GM23338 (cell line): ENCODE measurements at regions not wholly inside any gene's neighbourhood (a gene's known extent, or its start where the extent isn't known, plus 50 kb on each side); places are given as distances from the start of the nearest gene placed in this dataset.

Source experiments
- ATAC-seq: fragments of 200-7000 bp; cut with Tn5 transposase; 3 replicates; pipeline ENCODE4 v1.9.1; 2020
- DNase-seq: peaks from one replicate; pipeline ENCODE4 v3.0.0-alpha.2; 2015; ENCODE audit warnings: low spot score
- H2AFZ ChIP-seq: fragments of 200-600 bp; sonication (generic); 2 replicates; pipeline ENCODE4 v1.8.0; 2016; ENCODE audit warnings: antibody characterized with exemption, mild to moderate bottlenecking, moderate library complexity
- H3F3A ChIP-seq: fragments of 200-600 bp; sonication (generic); replicated peaks from 2 replicates; pipeline ENCODE4 v1.8.0; 2017; ENCODE audit warnings: antibody characterized with exemption, mixed run types, low read depth
- H3K27ac ChIP-seq: fragments of 200-600 bp; sonication (generic); 2 replicates; pipeline ENCODE4 v1.6.1; 2016; ENCODE audit warnings: low read depth
- H3K27me3 ChIP-seq: fragments of 200-600 bp; sonication (generic); 2 replicates; pipeline ENCODE4 v1.8.0; 2016; ENCODE audit warnings: mild to moderate bottlenecking, mixed run types, moderate library complexity; ENCODE audit not compliant: insufficient read depth
- H3K36me3 ChIP-seq: fragments of 200-600 bp; sonication (generic); 2 replicates; pipeline ENCODE4 v1.8.0; 2016; ENCODE audit warnings: mild to moderate bottlenecking; ENCODE audit not compliant: insufficient read depth
- H3K4me1 ChIP-seq: fragments of 200-600 bp; sonication (generic); 2 replicates; pipeline ENCODE4 v1.8.0; 2016; ENCODE audit warnings: mild to moderate bottlenecking, moderate library complexity; ENCODE audit not compliant: insufficient read depth
- H3K4me2 ChIP-seq: fragments of 200-600 bp; sonication (generic); 2 replicates; pipeline ENCODE4 v1.7.1; 2017; ENCODE audit warnings: mixed run types
- H3K4me3 ChIP-seq: fragments of 200-600 bp; sonication (generic); 2 replicates; pipeline ENCODE4 v1.6.1; 2016; ENCODE audit warnings: mixed run types
- H3K79me2 ChIP-seq: fragments of 200-600 bp; sonication (generic); replicated peaks from 2 replicates; pipeline ENCODE4 v1.8.0; 2017; ENCODE audit warnings: mild to moderate bottlenecking; ENCODE audit not compliant: insufficient read depth
- H3K9me2 ChIP-seq: fragments of 200-600 bp; sonication (generic); 2 replicates; pipeline ENCODE4 v1.8.0; 2017; ENCODE audit not compliant: insufficient read depth
- H4K20me1 ChIP-seq: fragments of 200-600 bp; sonication (generic); replicated peaks from 2 replicates; pipeline ENCODE4 v1.8.0; 2017; ENCODE audit warnings: mild to moderate bottlenecking; ENCODE audit not compliant: insufficient read depth
- H3K27ac Mint-ChIP-seq: 2 replicates; pipeline ENCODE4 v1.8.0; 2020; ENCODE audit warnings: inconsistent platforms, mild to moderate bottlenecking, moderate library complexity, mixed read lengths
- H3K27me3 Mint-ChIP-seq: 3 replicates; pipeline ENCODE4 v1.8.0; 2022; ENCODE audit warnings: low read depth, mild to moderate bottlenecking, moderate library complexity, mixed read lengths, inconsistent platforms; ENCODE audit not compliant: insufficient read depth, poor library complexity
- H3K36me3 Mint-ChIP-seq: 3 replicates; pipeline ENCODE4 v1.8.0; 2021; ENCODE audit warnings: low read depth, mild to moderate bottlenecking, inconsistent platforms, moderate library complexity, mixed read lengths
- H3K4me1 Mint-ChIP-seq: 3 replicates; pipeline ENCODE4 v1.8.0; 2020; ENCODE audit warnings: mild to moderate bottlenecking, inconsistent platforms, mixed read lengths
- H3K4me3 Mint-ChIP-seq: 3 replicates; pipeline ENCODE4 v1.8.0; 2021; ENCODE audit warnings: moderate library complexity, mild to moderate bottlenecking, inconsistent platforms, mixed read lengths
- H3K9me3 Mint-ChIP-seq: 3 replicates; pipeline ENCODE4 v1.8.0; 2020; ENCODE audit warnings: moderate library complexity, mild to moderate bottlenecking, inconsistent platforms, mixed read lengths
- CREB1 ChIP-seq: fragments of 250-450 bp; sonication (Bioruptor Pico); IDR thresholded peaks from 2 replicates; pipeline ENCODE4 v1.5.0; 2020; ENCODE audit warnings: low read depth, mild to moderate bottlenecking, moderate library complexity
- CTCF ChIP-seq, 2 experiments: fragments of 200-600 bp in 1 of 2; sonication (generic) in 1 of 2; conservative IDR thresholded peaks; 2 replicates each; pipeline versions ENCODE4 v1.5.1 to v1.6.1; 2016 to 2017; ENCODE audit warnings: antibody characterized with exemption in 2 of 2, low read depth in 2 of 2, mild to moderate bottlenecking in 2 of 2, moderate library complexity in 1 of 2
- EZH2 ChIP-seq: fragments of 200-600 bp; sonication (generic); IDR thresholded peaks from one replicate; pipeline ENCODE4 v1.8.0; 2017; ENCODE audit warnings: antibody characterized with exemption, mild to moderate bottlenecking, low read depth; ENCODE audit not compliant: unreplicated experiment
- EZH2phosphoT487 ChIP-seq: fragments of 200-600 bp; sonication (generic); IDR thresholded peaks from one replicate; pipeline ENCODE4 v1.8.1; 2018; ENCODE audit warnings: antibody characterized with exemption; ENCODE audit not compliant: unreplicated experiment
- JUNB ChIP-seq: IDR thresholded peaks from one replicate; pipeline ENCODE4 v1.6.1; 2016; ENCODE audit warnings: antibody characterized with exemption; ENCODE audit not compliant: unreplicated experiment
- REST ChIP-seq: IDR thresholded peaks from one replicate; pipeline ENCODE4 v1.6.1; 2018; ENCODE audit warnings: antibody characterized with exemption; ENCODE audit not compliant: unreplicated experiment
- STAT1 ChIP-seq: IDR thresholded peaks from one replicate; pipeline ENCODE4 v1.6.1; 2016; ENCODE audit warnings: antibody characterized with exemption; ENCODE audit not compliant: unreplicated experiment
- ZNF462 ChIP-seq: fragments of 250-450 bp; sonication (Bioruptor Pico); IDR thresholded peaks from 2 replicates; pipeline ENCODE4 v1.5.0; 2020; ENCODE audit warnings: mild to moderate bottlenecking, moderate library complexity

- H3K9me3 Mint-ChIP-seq, result no peaks in the 10 kb centered on the region
- TF ChIP-seq EZH2phosphoT487 (no peak), EZH2 (no peak), CTCF (conservative IDR thresholded peaks at IDR 0.05; ENCODE audit: low read depth in 2 of 2) (no peak), ZNF462 (CRISPR knock-in tag) (no peak), JUNB (no peak), STAT1 (no peak), CREB1 (no peak), REST (no peak)
- H3K79me2 ChIP-seq, result no peaks in the 10 kb centered on the region
- DNase-seq (no peak), ATAC-seq (no peak)
- peaks cover 20% of the 10 kb centered on the region for H3K4me1 ChIP-seq
- no peaks in the 10 kb centered on the region for H4K20me1 ChIP-seq
- peaks cover 33% of the 10 kb centered on the region for H3K4me1 Mint-ChIP-seq
- no peak overlapping the region for H3K4me3 ChIP-seq
- no peak overlapping the region for H2AFZ ChIP-seq
- no peak overlapping the region for H3K27ac ChIP-seq
- no peak overlapping the region for H3K27ac Mint-ChIP-seq
- H3K9me2 ChIP-seq, result no peaks in the 10 kb centered on the region
- no peak overlapping the region for H3K4me2 ChIP-seq
- no peaks in the 10 kb centered on the region for H3K36me3 ChIP-seq
- H3K27me3 Mint-ChIP-seq, result peaks cover 2% of the 10 kb centered on the region
- no peaks in the 10 kb centered on the region for H3K27me3 ChIP-seq
- no peak overlapping the region for H3K4me3 Mint-ChIP-seq
- no peaks in the 10 kb centered on the region for H3K36me3 Mint-ChIP-seq
- no peaks in the 10 kb centered on the region for H3F3A ChIP-seq
Measured at GRCh38 chr2:180678625-180678972, 301.8 kb upstream of the UBE2E3 start.
